HG03280 (cell line): ENCODE measurements at regions not wholly inside any gene's neighbourhood (a gene's known extent, or its start where the extent isn't known, plus 50 kb on each side); places are given as distances from the start of the nearest gene placed in this dataset.
"Not testable (repeated sequence)": the region's sequence is repeated elsewhere in the genome, so short reads cannot be mapped to it uniquely, and the experiment has no call there.

Source experiments
- ATAC-seq: cut with Tn5 transposase; IDR thresholded peaks from one replicate; pipeline ENCODE4 v1.9.1; 2021; ENCODE audit warnings: mild to moderate bottlenecking, moderate library complexity; ENCODE audit not compliant: unreplicated experiment

DNA sequence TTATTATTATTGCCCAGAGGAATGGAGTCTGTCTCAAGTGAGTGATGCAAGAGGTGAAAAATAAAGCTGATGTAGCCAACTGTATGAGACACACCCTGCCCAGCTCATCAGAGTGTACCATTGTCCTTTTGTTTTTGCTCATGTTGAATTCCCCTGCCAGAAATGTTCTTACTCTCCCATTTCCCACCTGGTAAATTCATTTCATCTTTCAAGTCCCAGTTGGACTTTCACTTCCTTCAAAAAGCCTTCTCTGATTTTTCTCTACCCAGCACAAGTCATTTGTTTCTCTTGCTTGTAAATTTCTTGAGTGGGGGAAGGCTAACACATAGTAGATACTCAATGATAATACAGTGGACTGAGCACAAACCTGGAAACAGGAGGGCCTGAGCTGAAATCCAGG, 394.5 kb upstream of the ZNF462 start:
- no peak for ATAC-seq

DNA sequence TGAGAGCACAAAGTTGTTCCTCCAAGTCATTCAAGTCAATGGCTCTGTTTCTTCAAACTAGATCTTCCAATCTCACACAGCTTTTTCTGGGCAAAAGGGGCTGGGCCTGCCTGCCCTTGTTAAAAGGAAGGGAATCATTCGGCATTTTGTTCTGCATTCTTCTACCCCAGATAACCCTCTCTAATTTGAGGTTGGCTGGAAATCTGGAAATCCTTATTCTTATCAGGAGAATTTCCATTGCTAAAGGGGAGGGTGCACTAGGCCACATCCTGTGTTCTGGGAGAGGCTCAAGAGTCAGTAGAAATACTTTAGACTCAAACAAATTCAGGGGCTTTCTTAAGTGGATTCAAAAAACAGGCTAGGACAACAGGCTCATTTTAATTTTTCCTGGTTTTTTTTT, 384.7 kb upstream of the ZNF462 start:
- no peak for ATAC-seq

DNA sequence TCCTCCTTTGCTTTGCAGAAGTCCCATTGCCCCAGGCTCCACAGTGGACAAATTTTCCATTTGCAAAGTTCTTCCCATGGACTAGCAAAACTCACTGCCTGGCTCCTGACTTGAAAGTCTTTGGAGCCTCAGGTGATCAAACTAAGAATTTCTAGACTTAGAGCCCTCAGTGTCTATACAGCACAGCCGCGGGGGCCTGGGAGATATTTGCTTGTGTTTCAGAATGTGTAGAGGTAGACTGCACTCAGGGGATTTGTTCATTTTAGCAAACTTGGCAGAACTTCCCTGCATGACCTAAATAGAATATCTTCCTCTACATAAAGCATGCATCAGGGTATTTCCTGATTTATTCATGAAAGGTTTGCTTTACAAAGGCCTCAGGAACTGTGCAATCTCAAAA, 384.2 kb upstream of the ZNF462 start:
- ATAC-seq: no peak

DNA sequence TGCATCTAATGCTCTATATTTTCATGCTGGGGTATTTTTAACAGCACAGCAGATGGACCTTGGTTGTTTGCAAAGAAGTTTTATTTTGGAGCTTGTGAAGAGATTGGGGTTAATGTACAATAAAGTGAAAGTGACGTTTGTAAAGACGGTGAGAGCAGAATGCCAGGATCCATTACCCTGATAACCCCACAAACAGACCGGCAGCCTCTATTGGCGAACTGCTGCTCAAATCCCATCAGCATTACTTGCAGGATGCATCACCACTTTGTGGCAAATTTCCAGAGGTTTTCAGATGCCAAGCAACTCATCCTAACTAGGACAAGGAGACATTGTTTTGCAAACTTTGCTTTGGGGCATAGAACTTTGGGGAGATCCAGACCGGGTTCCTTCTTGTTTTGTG, 383.3 kb upstream of the ZNF462 start:
- ATAC-seq: no peak

DNA sequence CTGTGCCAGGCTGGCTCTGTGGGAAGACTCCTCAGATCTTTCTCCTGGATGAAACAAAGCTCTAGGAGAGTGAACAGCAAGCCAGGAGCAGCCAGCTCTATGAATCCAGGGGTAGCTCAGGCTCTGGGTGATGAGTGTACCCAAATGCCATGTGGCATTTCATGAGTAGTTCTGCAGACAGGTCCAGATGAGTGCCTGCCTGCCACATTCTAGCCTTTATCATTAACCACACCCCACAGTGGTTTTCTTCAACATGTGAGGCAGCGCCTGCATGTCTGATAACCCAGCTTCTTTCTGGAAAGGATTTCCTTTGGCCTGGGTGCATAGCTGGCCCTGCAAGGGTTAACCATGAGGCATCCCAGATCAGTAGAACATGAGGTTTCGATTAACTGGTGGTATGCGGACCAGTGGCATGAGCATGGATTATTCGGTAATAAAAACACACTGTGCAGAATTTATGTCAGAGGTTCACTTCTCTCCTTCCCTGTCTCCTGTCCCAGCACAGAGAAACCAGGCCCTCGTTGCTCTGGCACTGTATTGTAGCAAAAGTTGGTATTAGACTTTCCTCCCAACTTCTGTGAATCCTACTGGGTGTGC, 381.9 kb upstream of the ZNF462 start:
- no peak for ATAC-seq

DNA sequence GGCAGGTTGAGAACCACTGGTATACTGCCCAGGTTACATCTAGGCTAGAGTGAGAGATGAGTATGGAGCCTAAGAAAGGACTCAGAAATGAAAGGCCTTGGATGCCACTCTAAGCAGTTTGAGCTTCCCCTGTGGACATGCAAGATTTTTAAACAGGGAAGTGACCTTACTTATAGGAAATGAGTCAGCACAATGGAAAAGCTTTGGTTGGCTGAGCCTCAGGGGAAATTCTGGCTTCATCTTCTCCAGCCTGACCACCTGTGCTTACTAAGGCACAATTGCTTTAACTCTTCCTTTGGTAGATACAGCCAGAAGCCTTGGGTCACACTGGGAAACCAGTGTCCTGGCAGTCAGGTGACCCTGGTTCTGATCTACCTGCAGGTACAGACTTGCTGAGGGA, 380.2 kb upstream of the ZNF462 start:
- no peak for ATAC-seq

DNA sequence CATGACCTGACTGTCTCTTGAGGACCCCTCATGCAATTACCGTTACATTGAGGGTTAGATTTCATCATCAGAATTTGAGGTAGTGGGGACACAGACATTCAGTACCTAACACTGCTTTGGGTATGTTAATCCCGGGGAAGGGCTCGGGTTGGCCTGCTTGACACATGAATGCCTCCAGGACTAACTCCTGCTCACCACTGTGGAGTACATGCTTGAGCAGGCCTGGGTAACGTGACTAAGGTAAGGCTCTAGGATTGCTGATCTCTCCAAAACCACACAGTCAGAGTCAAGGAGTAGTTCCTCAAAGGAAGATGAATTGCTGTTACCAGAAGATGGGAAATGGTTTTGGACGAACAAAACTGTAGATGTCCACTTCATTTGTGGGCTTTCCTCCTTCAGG, 376.3 kb upstream of the ZNF462 start:
- ATAC-seq: no peak

DNA sequence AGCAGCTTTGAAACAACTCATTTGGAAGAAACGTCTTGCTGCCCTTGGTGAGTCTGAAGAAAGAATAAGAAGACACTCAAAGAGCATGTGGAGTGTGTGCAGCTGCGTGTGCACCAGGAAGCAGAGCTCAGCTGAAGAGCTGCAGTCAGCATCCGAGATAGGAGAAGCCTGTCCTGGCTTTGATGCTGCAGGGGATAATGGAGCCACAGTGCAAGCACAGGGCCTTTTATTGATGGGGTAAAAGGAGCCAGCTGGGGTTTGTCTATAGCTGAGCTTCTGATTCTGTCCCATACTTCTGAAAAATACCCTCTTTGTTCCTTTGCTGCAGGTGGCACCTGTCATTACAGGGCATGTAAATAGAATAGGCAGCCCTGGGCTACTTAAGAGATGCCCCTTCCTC, 375.7 kb upstream of the ZNF462 start:
- ATAC-seq: no peak

DNA sequence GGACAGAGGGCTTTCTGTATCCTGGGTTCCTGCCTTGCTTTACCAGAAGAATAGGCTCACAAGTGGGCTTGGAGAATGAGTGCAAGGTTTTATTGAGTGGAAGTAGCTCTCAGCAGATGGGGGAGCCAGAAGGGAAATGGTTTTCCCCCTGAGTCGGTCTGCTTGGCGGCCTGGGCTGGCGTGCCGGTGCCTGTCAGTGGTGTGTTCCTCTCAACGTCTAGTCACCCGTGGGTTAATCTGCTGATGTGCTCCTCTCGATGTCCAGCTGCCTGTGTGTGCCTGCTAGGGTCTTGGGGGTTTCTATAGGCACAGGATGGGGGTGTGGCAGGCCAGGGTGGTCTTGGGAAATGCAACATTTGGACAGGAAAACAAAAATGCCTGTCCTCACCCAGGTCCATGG, 370.8 kb upstream of the ZNF462 start:
- ATAC-seq: not testable (repeated sequence)

DNA sequence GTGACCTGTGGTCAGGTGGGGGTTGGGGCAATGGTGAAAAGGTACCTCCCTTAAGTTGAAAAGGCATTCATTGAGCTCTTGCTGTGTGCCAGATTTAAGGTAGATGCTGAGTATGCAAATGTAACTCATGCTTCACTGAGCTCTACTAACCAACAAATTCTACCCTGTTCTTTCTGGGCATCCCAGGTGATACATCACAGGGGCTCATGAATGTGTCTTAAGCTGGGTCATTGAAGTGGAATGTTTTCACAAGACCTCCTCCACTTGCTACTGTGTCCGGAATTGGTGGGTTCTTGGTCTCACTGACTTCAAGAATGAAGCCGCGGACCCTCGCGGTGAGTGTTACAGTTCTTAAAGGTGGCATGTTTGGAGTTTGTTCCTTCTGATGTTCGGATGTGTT, 362.8 kb upstream of the ZNF462 start:
- no peak for ATAC-seq

DNA sequence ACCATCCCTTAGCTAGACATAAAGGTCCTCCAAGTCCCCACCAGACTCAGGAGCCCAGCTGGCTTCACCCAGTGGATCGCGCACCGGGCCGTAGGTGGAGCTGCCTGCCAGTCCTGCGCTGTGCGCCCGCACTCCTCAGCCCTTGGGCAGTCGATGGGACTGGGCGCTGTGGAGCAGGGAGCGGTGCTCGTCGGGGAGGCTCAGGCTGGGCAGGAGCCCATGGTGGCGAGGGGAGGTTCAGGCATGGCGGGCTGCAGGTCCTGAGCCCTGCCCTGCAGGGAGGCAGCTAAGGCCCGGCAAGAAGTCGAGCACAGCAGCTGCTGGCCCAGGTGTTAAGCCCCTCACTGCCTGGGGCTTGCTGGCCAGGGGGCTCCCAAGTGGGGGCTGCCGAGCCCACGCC, 361.8 kb upstream of the ZNF462 start:
- not testable (repeated sequence) for ATAC-seq

DNA sequence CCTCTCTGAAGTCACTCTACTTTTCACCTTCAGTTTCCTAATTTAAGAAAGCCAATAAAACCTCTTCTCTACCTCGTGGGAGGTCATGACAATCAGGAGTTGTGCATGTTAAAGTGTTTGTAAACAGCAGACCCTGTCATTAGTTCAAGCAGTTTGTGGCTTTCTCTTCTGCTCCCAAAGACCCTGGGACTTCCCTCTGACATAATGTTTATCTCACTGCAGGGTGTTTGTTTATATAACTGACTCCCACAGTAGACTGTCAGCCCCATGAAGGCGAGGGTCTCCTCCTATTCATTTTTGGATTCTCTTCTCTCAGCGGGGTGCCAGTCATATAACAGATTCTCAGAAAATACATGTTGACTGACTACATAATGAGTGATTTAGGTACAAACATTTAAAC, 360.0 kb upstream of the ZNF462 start:
- ATAC-seq: no peak

DNA sequence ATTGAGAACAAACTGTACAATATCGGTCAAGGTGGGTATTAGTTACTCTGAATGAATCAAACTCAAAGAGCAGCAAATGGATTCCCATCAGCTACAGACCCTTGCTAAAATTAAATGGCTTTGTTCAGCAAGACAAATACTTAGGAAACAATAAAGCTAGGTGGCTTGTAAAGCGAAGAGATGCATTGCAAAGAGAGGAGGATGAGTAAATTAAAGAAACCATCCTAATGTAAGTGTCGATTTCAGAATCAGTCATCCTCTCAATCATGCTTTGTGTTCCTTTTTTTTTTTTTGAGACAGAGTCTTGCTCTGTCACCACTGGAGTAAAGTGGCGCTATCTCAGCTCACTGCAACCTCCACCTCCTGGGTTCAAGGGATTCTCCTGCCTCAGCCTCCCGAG, 359.2 kb upstream of the ZNF462 start:
- ATAC-seq: no peak

DNA sequence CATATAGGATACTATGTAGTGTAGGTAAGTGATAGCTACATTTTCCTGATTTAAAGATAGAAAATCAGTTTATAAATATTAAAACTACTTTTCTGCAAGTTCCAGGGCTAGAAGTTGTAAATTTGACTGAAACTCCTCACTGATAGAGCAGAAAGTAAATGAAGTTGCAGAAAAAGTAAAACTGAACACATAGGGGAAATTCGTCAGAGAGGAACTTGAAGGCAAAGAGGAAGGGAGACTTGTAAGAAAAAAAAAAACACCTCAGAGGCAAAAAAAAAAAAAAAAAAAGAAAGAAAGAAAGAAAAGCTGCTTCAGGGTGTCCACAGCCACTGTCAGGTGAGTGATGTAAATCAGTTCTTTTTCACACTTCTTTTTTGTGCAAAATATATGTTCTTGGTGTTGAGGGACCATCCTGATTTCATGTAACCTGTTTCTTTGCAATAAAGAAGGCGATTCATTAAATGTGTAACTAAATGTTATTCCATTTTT, 336.2 kb upstream of the ZNF462 start:
- ATAC-seq: no peak

DNA sequence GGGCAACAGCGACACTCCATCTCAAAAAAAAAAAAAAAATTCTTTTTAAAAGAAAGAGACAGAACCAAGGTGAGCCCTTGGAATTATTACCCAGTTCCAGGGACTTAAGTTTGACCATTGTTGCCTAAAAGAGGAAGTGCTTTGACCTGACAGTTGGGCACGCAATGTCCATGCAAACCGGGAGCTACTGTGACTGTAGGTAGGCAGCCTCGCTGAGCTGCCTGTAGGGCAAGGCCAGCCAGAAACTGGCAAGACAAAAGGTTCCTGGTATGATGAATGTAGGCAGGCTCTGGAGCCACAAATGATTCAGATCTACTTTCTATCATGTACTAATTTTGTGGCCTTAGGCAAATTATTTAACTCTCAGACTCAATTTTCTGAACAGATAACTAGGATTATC, 334.8 kb upstream of the ZNF462 start:
- no peak for ATAC-seq

DNA sequence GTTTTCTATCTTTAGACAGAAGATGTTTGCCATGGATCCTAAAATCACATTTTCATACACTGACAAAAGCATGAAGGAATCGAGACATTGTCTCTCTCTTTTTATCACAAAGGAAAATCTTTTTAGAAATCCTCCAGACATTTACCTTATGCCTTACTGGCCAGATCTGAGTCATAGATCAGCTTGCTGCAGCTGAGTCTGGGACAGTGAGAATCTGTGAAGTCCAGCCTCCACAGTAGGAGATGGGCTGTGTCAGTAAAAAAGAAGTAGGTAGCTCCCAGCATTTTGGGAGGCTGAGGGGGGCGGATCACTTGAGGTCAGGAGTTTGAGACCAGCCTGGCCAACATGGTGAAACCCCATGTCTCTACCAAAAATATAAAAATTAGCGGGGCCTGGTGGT, 333.4 kb upstream of the ZNF462 start:
- ATAC-seq: no peak

DNA sequence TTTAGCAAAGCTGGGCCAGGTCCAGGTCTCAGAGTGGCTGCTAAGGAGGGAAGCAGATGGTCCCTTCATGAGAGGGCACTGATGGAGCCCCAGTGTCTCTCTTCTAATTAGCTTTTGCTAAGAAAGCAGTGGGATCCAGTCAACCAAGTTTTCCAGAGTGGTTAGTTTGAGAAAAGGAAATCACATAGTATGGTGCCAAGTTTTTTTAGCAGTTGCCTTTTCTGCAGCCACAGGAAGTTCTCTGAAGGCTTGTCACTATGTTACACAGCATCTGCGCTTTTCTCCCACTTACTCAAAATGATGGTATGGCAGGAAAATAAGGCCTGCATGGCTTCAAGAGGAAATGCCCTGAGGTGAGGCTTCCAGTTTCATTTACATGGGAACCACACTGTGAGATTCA, 331.5 kb upstream of the ZNF462 start:
- no peak for ATAC-seq

DNA sequence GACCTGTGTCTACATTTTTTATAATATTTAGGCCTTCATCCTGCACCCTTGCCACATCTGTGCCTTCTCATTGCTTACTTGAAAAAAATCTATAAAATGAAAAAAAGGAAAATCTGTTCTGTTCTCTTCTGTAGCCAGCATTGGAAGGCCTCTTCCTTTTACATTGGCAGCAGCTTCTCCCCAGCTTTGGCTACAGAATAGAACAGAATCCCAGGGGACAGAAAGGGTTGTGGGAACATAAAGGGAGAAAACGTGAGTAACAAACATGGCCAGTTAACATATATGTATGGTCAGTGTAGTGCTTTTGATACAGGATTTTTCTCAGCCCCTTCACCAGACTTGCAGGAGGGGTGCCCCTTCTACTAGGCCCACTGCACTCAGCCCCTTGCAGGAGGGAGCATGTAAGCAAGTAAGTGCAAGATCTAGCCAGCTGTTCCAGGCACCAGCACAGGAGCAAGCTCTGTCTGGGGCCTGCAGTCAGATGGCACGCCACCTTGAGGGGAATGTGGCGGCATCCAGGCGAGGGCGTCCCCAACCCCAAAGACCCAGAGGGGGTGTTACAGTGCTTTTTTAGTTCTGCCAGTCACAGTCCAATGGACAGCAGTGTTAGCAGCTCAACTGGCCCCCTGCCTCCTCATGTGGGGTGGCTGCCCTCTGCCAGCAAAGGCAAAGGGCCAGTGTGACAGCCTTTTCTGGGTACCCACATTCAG, 330.5 kb upstream of the ZNF462 start:
- no peak for ATAC-seq

DNA sequence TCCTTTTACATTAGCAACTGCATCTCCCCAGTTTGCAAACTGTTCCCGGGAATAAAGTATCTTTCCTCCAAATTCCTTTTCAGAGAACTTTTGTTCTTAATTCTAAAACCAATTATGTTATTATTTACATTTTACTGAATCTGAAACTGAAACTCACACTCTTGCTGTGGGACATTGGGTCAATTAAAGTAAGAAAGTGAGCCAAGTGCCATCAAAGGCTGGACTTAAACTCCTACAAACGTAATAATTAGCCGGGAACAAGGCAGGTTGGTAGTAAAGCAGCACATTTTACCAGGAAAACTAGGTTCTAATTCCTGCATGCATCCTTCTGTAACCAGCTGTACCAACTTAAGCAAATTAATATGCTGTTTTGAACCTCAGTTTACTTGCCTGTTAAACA, 328.2 kb upstream of the ZNF462 start:
- ATAC-seq: no peak

DNA sequence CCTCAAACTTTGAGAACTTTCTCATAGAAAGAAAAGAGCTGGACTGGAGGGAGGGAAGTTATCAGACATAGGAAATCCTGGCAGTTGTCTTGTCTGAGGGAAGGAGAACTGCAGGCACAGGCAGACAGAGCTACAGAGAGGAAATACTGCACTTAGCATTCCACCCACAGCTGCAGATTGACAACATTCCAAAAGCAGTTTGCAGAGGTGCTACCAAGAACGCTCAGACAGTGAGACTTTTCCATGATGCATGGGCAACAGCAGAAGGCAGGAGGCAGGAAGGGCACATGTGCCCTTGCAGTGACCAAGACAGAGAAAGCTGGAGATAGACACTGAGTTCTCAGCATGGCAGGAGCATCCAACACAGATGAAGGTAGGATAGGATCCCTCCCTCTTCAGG, 327.5 kb upstream of the ZNF462 start:
- ATAC-seq: no peak

DNA sequence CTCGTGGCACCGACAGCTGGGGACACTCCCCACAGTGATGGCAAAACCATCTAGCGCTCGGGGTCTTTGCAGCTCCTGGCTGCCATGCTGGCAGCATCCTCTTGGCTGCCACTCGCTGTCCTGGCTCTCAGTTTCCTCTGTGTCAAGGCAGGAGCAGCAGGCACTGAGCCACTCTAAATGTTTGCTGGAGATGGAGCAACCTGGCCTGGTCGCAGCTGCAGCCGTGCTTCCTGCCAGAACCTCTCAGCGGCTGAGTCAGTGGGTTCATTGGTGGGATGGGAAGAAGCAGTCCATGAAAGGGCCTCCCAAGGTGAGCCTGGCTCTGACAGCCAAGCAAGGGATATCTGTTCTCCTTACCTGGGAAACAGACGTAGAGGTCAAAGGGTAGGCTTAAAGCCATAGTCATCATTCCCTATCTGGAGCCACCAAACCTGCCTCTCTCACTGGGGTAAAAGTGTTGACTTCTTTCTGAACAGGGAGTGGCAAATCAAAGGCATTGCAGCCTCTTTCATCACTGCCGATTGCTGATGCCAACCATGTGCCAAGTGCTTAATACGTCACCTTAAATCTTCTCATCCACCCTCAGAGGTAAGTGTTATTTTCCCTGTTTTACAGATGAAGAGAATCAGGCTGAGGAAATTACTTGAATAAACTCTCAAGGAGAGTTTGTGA, 304.8 kb upstream of the ZNF462 start:
- ATAC-seq: no peak

DNA sequence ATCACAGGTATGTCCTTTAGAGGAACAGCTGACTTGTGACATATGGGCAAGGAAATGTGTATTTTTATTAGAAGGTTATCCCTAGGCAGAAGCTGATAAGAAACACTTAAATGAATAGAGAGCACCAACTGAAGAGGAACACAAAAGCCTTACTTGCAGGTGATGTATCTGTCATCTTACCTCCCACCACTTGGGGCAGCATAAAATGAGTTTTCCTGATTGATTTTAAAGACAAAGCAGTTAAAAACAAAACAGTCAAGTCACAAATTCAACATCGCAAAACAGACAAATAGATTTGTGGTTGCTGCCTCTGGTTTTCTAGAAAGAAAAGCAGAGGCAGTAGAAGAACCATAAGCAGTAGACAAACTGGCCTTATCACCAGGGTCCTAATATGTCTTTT, 302.4 kb upstream of the ZNF462 start:
- ATAC-seq: no peak
